ENCODE measurements at regions not wholly inside any gene's neighbourhood (a gene's known extent, or its start where the extent isn't known, plus 50 kb on each side); places are given as distances from the start of the nearest gene placed in this dataset.
"Not testable (repeated sequence)": the region's sequence is repeated elsewhere in the genome, so short reads cannot be mapped to it uniquely, and the experiment has no call there.

DNA sequence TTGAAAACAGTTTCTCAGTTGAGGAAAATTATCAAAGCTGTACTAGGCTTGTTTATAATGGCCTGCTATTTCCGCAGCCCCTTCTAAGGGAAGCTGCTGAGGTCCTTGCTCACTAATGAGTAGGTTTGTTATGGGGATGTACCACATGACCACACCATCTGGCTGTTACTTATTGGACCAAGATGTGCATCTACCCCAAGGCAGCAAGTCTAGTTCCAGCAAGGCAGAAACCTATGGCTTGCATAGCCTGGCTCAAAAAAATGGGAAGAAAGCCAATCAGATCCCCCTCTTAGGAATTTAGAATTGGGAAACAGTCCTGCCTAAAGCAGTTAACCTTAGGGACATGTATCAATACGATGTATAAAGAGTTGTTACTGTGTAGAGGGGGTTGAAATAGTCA is 186.5 kb upstream of the SPRY2 start:
- CTCF ChIA-PET, result no interaction called here
- no peak for TF ChIP-seq CTBP1 (IDR thresholded peaks at IDR 0.05; ENCODE audit: borderline replicate concordance)
- TF ChIP-seq LEF1 (IDR thresholded peaks at IDR 0.05; ENCODE audit: borderline replicate concordance), result no peak
- no peak for TF ChIP-seq ELF4 (IDR thresholded peaks at IDR 0.05)
- no peak for TF ChIP-seq NFRKB (IDR thresholded peaks at IDR 0.05)
- TF ChIP-seq FOXA1 (IDR thresholded peaks at IDR 0.05), result no peak
- TF ChIP-seq FOXK2 (IDR thresholded peaks at IDR 0.05), result no peak
- no peak for TF ChIP-seq ARNT (IDR thresholded peaks at IDR 0.05)
- no peak for TF ChIP-seq BHLHE40 (IDR thresholded peaks at IDR 0.05; ENCODE audit: borderline replicate concordance)
- no peak for TF ChIP-seq SP1 (IDR thresholded peaks at IDR 0.05)
- TF ChIP-seq HDGF (IDR thresholded peaks at IDR 0.05; ENCODE audit: borderline replicate concordance), result no peak
- no peak for TF ChIP-seq PKNOX1 (IDR thresholded peaks at IDR 0.05)
- TF ChIP-seq SUZ12 (IDR thresholded peaks at IDR 0.05), result no peak
- TF ChIP-seq ZNF384 (IDR thresholded peaks at IDR 0.05), result no peak
- TF ChIP-seq TARDBP (IDR thresholded peaks at IDR 0.05), result no peak
- TF ChIP-seq L3MBTL2 (conservative IDR thresholded peaks at IDR 0.05), result no peak
- no peak for TF ChIP-seq FOXM1 (IDR thresholded peaks at IDR 0.05; ENCODE audit: borderline replicate concordance)
- POLR2A ChIA-PET, result no interaction called here
- no peak for DNase-seq (ENCODE audit: extremely low spot score)

- DNase-seq (ENCODE audit: extremely low spot score), result no peak
- POLR2A ChIA-PET, result no interaction called here
- CTCF ChIA-PET, result no interaction called here
- no peak for TF ChIP-seq TARDBP (IDR thresholded peaks at IDR 0.05)
- no peak for TF ChIP-seq SUZ12 (IDR thresholded peaks at IDR 0.05)
- TF ChIP-seq LEF1 (IDR thresholded peaks at IDR 0.05; ENCODE audit: borderline replicate concordance), result no peak
- no peak for TF ChIP-seq HDGF (IDR thresholded peaks at IDR 0.05; ENCODE audit: borderline replicate concordance)
- no peak for TF ChIP-seq CTBP1 (IDR thresholded peaks at IDR 0.05; ENCODE audit: borderline replicate concordance)
- TF ChIP-seq NFRKB (IDR thresholded peaks at IDR 0.05), result no peak
- TF ChIP-seq SP1 (IDR thresholded peaks at IDR 0.05), result no peak
These were observed 183.7 kb upstream of the SPRY2 start for GRCh38 chr13:80524447-80525215.

- DNase-seq (ENCODE audit: extremely low spot score), result no peak
- POLR2A ChIA-PET, result no interaction called here
- no peak for TF ChIP-seq LEF1 (IDR thresholded peaks at IDR 0.05; ENCODE audit: borderline replicate concordance)
- TF ChIP-seq FOXA1 (IDR thresholded peaks at IDR 0.05), result no peak
- no peak for TF ChIP-seq ELF4 (IDR thresholded peaks at IDR 0.05)
- TF ChIP-seq TARDBP (IDR thresholded peaks at IDR 0.05), result no peak
- no peak for TF ChIP-seq SUZ12 (IDR thresholded peaks at IDR 0.05)
- no peak for TF ChIP-seq NFRKB (IDR thresholded peaks at IDR 0.05)
- no peak for TF ChIP-seq FOXK2 (IDR thresholded peaks at IDR 0.05)
- no peak for TF ChIP-seq ZNF384 (IDR thresholded peaks at IDR 0.05)
- TF ChIP-seq L3MBTL2 (conservative IDR thresholded peaks at IDR 0.05), result no peak
- no peak for TF ChIP-seq HDGF (IDR thresholded peaks at IDR 0.05; ENCODE audit: borderline replicate concordance)
- TF ChIP-seq FOXM1 (IDR thresholded peaks at IDR 0.05; ENCODE audit: borderline replicate concordance), result no peak
- TF ChIP-seq SP1 (IDR thresholded peaks at IDR 0.05), result no peak
- no peak for TF ChIP-seq BHLHE40 (IDR thresholded peaks at IDR 0.05; ENCODE audit: borderline replicate concordance)
- no peak for TF ChIP-seq CTBP1 (IDR thresholded peaks at IDR 0.05; ENCODE audit: borderline replicate concordance)
- CTCF ChIA-PET, result interaction anchor here (0.9 kb wide), 1 partner anchor 8 kb away, joined by 3 read pairs; no protein-coding TSS in a partner anchor
These were observed 182.2 kb upstream of the SPRY2 start for GRCh38 chr13:80523134-80523533.

GRCh38 chr13:80522463-80522862 is 181.5 kb upstream of the SPRY2 start:
- POLR2A ChIA-PET; DNase-seq (ENCODE audit: extremely low spot score): not testable (repeated sequence)
- CTCF ChIA-PET, result interaction anchor here (0.9 kb wide), 1 partner anchor 9 kb away, joined by 3 read pairs; no protein-coding TSS in a partner anchor

GRCh38 chr13:80516818-80517348 is 176.0 kb upstream of the SPRY2 start:
- TF ChIP-seq LEF1 (IDR thresholded peaks at IDR 0.05; ENCODE audit: borderline replicate concordance) (no peak), NFRKB (IDR thresholded peaks at IDR 0.05) (no peak), L3MBTL2 (conservative IDR thresholded peaks at IDR 0.05) (no peak), FOXA1 (IDR thresholded peaks at IDR 0.05) (no peak), BHLHE40 (IDR thresholded peaks at IDR 0.05; ENCODE audit: borderline replicate concordance) (no peak), SP1 (IDR thresholded peaks at IDR 0.05) (no peak), TARDBP (IDR thresholded peaks at IDR 0.05) (no peak), FOXM1 (IDR thresholded peaks at IDR 0.05; ENCODE audit: borderline replicate concordance) (no peak), ARNT (IDR thresholded peaks at IDR 0.05) (no peak), PKNOX1 (IDR thresholded peaks at IDR 0.05) (no peak), ELF4 (IDR thresholded peaks at IDR 0.05) (no peak)
- ChIA-PET POLR2A (no interaction called here), CTCF (no interaction called here)
- no peak for DNase-seq (ENCODE audit: extremely low spot score)

- POLR2A ChIA-PET, result no interaction called here
These were observed 174.4 kb upstream of the SPRY2 start for GRCh38 chr13:80515296-80515695.

More at GRCh38 chr13:80515296-80515695, 174.4 kb upstream of the SPRY2 start:
- CTCF ChIA-PET, result no interaction called here
- TF ChIP-seq FOXA1 (IDR thresholded peaks at IDR 0.05), result no peak
- TF ChIP-seq PKNOX1 (IDR thresholded peaks at IDR 0.05), result no peak
- DNase-seq (ENCODE audit: extremely low spot score), result no peak
